ENCODE measurements at regions not wholly inside any gene's neighbourhood (a gene's known extent, or its start where the extent isn't known, plus 50 kb on each side); places are given as distances from the start of the nearest gene placed in this dataset.

DNA sequence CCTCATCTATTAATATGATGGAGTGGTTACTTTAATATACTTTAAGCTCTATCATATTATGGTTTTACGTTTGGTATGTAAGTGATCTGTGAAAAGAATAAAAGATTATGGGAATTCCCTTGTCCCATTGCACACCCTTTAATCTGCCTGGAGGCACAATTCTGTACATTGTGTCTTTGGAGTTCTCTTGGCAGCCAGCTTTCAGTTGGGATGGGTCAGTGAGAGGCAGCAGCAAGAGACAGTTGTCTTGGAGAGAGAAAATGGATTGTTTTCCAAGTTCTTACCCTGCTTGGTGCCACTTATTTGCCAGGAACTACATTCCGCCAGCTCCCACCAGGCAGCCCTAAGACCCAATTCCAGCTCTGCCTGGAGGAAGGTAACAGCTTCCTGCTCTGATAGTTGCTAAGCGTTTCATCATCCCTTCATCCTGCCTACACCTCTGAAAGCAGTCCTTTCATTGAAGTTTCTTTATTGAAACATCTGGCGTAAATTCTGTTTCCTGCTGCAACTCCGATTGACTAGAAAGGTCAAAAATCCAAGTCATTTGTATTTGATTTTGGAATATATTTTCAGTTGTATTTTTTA lies 365.2 kb downstream of the AKAIN1 start:
- TF ChIP-seq POLR2A (IDR thresholded peaks at IDR 0.05), result no peak
- TF ChIP-seq, protein P1, sequence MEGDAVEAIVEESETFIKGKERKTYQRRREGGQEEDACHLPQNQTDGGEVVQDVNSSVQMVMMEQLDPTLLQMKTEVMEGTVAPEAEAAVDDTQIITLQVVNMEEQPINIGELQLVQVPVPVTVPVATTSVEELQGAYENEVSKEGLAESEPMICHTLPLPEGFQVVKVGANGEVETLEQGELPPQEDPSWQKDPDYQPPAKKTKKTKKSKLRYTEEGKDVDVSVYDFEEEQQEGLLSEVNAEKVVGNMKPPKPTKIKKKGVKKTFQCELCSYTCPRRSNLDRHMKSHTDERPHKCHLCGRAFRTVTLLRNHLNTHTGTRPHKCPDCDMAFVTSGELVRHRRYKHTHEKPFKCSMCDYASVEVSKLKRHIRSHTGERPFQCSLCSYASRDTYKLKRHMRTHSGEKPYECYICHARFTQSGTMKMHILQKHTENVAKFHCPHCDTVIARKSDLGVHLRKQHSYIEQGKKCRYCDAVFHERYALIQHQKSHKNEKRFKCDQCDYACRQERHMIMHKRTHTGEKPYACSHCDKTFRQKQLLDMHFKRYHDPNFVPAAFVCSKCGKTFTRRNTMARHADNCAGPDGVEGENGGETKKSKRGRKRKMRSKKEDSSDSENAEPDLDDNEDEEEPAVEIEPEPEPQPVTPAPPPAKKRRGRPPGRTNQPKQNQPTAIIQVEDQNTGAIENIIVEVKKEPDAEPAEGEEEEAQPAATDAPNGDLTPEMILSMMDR (IDR thresholded peaks at IDR 0.05), result no peak
